GM12878 (cell line): ENCODE measurements at regions not wholly inside any gene's neighbourhood (a gene's known extent, or its start where the extent isn't known, plus 50 kb on each side); places are given as distances from the start of the nearest gene placed in this dataset.

Experiments used
- ATAC-seq: fragments of 200-7000 bp; cut with Tn5 transposase; 3 replicates; pipeline ENCODE4 v1.9.1; 2020; ENCODE audit warnings: mild to moderate bottlenecking, moderate library complexity
- BruUV-seq: library from RNA; stranded (reverse); fragments of 400-500 nt; replicated peaks from 2 replicates; lab custom pipeline; 2021; lab: Mats Ljungman, UMichigan
- CTCF ChIA-PET: fragments of 300-600 bp; sonication (Branson Sonifier 250); formaldehyde crosslinking; extraction: SDS; loops from one replicate; lab custom pipeline; 2021; ENCODE audit warnings: inconsistent platforms; lab: Yijun Ruan, JAX
- POLR2A ChIA-PET: fragments of 350-600 bp; formaldehyde crosslinking; extraction: SDS; loops from one replicate; lab custom pipeline; 2021; ENCODE audit warnings: inconsistent platforms; lab: Charles Lee
- RAD21 ChIA-PET: fragments of 300-600 bp; sonication (Branson Sonifier 250); formaldehyde crosslinking; loops from one replicate; lab custom pipeline; 2023; ENCODE audit warnings: antibody characterized with exemption; ENCODE audit not compliant: unreplicated experiment; lab: Charles Lee
- SMC1A ChIA-PET: fragments of 300-600 bp; sonication (Branson Sonifier 250); formaldehyde crosslinking; loops from one replicate; lab custom pipeline; 2023; ENCODE audit not compliant: unreplicated experiment, uncharacterized antibody; lab: Charles Lee
- DNase-seq: peaks from one replicate; pipeline ENCODE4 v3.0.0-alpha.2; 2011; ENCODE audit warnings: low read depth, low spot score
- FAIRE-seq: peaks from 3 replicates; lab custom pipeline; 2011; peaks lifted over from hg19 to GRCh38; lab: Jason Lieb, UNC
- H2AFZ ChIP-seq: 2 replicates; pipeline ENCODE4 v1.6.0; 2011; ENCODE audit warnings: low read depth, low read length, control low read depth; ENCODE audit not compliant: control insufficient read depth
- H3K27ac ChIP-seq: 2 replicates; pipeline ENCODE4 v1.5.1; 2011; ENCODE audit warnings: control low read depth; ENCODE audit not compliant: control insufficient read depth, insufficient read depth
- H3K27me3 ChIP-seq, 2 experiments: replicated peaks in 1 of 2; 2 replicates each; pipeline versions ENCODE4 v1.6.0 to v1.6.1; 2011; ENCODE audit warnings: low read length in 1 of 2; ENCODE audit not compliant: control insufficient read depth in 2 of 2, insufficient read depth in 2 of 2
- H3K36me3 ChIP-seq, 2 experiments: 2 replicates each; pipeline ENCODE4 v1.5.1; 2011; ENCODE audit warnings: low read length in 1 of 2; ENCODE audit not compliant: control insufficient read depth in 2 of 2, insufficient read depth in 2 of 2
- H3K4me1 ChIP-seq: 2 replicates; pipeline ENCODE4 v1.6.1; 2011; ENCODE audit warnings: mild to moderate bottlenecking, low read length, moderate library complexity, mixed read lengths; ENCODE audit not compliant: control insufficient read depth, insufficient read depth
- H3K4me2 ChIP-seq: 2 replicates; pipeline ENCODE4 v1.6.0; 2011; ENCODE audit warnings: control low read depth; ENCODE audit not compliant: control insufficient read depth, insufficient read depth
- H3K4me3 ChIP-seq: fragments of 200-600 bp; sonication (generic); 2 replicates; pipeline ENCODE4 v1.5.1; 2016
- H3K79me2 ChIP-seq: 2 replicates; pipeline ENCODE4 v1.6.0; 2011; ENCODE audit warnings: low read length; ENCODE audit not compliant: control insufficient read depth, insufficient read depth
- H3K9ac ChIP-seq: 2 replicates; pipeline ENCODE4 v1.8.0; 2011; ENCODE audit warnings: low read length, control low read depth, mixed read lengths; ENCODE audit not compliant: control insufficient read depth, insufficient read depth
- H3K9me3 ChIP-seq: replicated peaks from 3 replicates; pipeline ENCODE4 v1.5.1; 2011; ENCODE audit warnings: mild to moderate bottlenecking, low read length; ENCODE audit not compliant: control insufficient read depth, insufficient read depth
- H4K20me1 ChIP-seq: 2 replicates; pipeline ENCODE4 v1.6.0; 2011; ENCODE audit not compliant: control insufficient read depth, insufficient read depth
- DPF2 ChIP-seq: fragments of 450-650 bp; IDR thresholded peaks from 2 replicates; pipeline ENCODE4 v1.6.1; 2017; ENCODE audit warnings: mild to moderate bottlenecking
- FOXK2 ChIP-seq: fragments of 450-650 bp; IDR thresholded peaks from 2 replicates; pipeline ENCODE4 v1.6.1; 2017; ENCODE audit warnings: mild to moderate bottlenecking, moderate library complexity
- MTA2 ChIP-seq: fragments of 450-650 bp; IDR thresholded peaks from 2 replicates; pipeline ENCODE4 v1.6.1; 2016; ENCODE audit warnings: low read depth, mild to moderate bottlenecking, moderate library complexity
- NFYA ChIP-seq: IDR thresholded peaks from 2 replicates; pipeline ENCODE4 v1.6.1; 2011; ENCODE audit warnings: low read depth, mild to moderate bottlenecking, low read length, improper control_type of control experiment, borderline replicate concordance
- POLR2AphosphoS5 ChIP-seq: IDR thresholded peaks from 2 replicates; pipeline ENCODE4 v1.6.1; 2011; ENCODE audit warnings: mild to moderate bottlenecking, low read length, inconsistent platforms
- RAD51 ChIP-seq: fragments of 450-650 bp; IDR thresholded peaks from 2 replicates; pipeline ENCODE4 v1.6.1; 2016; ENCODE audit warnings: moderate library complexity, mild to moderate bottlenecking, inconsistent platforms
- TAF1 ChIP-seq: IDR thresholded peaks from 2 replicates; pipeline ENCODE4 v1.6.1; 2011; ENCODE audit warnings: mild to moderate bottlenecking, low read depth, low read length, borderline replicate concordance
- ZBTB4 ChIP-seq: fragments of 450-650 bp; formaldehyde crosslinking; IDR thresholded peaks from 2 replicates; pipeline ENCODE4 v1.4.0; 2022; ENCODE audit warnings: mild to moderate bottlenecking, moderate library complexity
- WGBS: methylation state at CpG from one replicate; pipeline ENCODE4 v1.1.6; 2016; ENCODE audit warnings: low lambda C conversion rate; ENCODE audit not compliant: insufficient replicate concordance, insufficient coverage; ENCODE audit errors: missing lambda C conversion rate; 5-methylcytosine and 5-hydroxymethylcytosine counted together
- in situ Hi-C: fragments of 300-500 bp; cut with MboI; formaldehyde crosslinking; loops from 9 replicates; pipeline ENCODE4 v1.14.3; 2018; ENCODE audit warnings: mixed read lengths
- intact Hi-C: fragments of 100-400 bp; cut with micrococcal nuclease; formaldehyde crosslinking; loops from one replicate; pipeline ENCODE4 v1.14.2; 2022; ENCODE audit not compliant: unreplicated experiment
- TF ChIP-seq, protein P1 (sequence below): fragments of 450-650 bp; IDR thresholded peaks from 2 replicates; pipeline ENCODE4 v1.6.1; 2017; ENCODE audit warnings: mild to moderate bottlenecking, moderate library complexity

DNA sequence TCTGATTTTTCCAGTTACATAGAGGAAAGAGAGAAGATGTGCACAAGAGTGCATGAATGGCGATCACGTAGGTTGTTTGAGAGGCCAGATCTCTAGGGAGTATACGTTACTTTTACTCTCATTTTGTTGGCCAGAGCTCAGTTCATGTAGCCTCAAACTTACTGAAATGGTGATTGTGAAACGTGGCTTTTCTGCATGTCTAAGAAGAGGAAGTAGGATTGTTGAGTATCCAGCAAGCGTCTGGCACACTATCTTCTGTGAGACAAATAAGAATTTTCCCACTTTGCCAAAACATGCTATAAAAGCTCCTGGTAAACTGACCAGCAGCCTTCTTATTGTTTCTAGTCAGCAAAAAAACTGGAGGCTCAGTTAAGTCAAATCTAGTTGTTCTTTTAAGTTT is 264.5 kb upstream of the EMCN start:
- no peaks in the 10 kb centered on the region for H3K27me3 ChIP-seq
- intact Hi-C loops, result no loop called here
- FAIRE-seq, result no peak
- H3K36me3 ChIP-seq, result no peaks in the 10 kb centered on the region
- no peak for DNase-seq
- H3K27ac ChIP-seq, result no peak overlapping the region
- no peak overlapping the region for H3K9ac ChIP-seq
- no peak for TF ChIP-seq POLR2AphosphoS5
- no peak for TF ChIP-seq FOXK2
- TF ChIP-seq TAF1, result no peak
- no peak for TF ChIP-seq ZBTB4 (CRISPR knock-in tag)
- TF ChIP-seq MTA2, result no peak
- TF ChIP-seq, protein P1, sequence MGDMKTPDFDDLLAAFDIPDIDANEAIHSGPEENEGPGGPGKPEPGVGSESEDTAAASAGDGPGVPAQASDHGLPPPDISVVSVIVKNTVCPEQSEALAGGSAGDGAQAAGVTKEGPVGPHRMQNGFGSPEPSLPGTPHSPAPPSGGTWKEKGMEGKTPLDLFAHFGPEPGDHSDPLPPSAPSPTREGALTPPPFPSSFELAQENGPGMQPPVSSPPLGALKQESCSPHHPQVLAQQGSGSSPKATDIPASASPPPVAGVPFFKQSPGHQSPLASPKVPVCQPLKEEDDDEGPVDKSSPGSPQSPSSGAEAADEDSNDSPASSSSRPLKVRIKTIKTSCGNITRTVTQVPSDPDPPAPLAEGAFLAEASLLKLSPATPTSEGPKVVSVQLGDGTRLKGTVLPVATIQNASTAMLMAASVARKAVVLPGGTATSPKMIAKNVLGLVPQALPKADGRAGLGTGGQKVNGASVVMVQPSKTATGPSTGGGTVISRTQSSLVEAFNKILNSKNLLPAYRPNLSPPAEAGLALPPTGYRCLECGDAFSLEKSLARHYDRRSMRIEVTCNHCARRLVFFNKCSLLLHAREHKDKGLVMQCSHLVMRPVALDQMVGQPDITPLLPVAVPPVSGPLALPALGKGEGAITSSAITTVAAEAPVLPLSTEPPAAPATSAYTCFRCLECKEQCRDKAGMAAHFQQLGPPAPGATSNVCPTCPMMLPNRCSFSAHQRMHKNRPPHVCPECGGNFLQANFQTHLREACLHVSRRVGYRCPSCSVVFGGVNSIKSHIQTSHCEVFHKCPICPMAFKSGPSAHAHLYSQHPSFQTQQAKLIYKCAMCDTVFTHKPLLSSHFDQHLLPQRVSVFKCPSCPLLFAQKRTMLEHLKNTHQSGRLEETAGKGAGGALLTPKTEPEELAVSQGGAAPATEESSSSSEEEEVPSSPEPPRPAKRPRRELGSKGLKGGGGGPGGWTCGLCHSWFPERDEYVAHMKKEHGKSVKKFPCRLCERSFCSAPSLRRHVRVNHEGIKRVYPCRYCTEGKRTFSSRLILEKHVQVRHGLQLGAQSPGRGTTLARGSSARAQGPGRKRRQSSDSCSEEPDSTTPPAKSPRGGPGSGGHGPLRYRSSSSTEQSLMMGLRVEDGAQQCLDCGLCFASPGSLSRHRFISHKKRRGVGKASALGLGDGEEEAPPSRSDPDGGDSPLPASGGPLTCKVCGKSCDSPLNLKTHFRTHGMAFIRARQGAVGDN, result no peak
- no peak for TF ChIP-seq RAD51
- TF ChIP-seq DPF2, result no peak
- no peak for TF ChIP-seq NFYA
- H3K4me3 ChIP-seq, result no peak overlapping the region
- H4K20me1 ChIP-seq, result no peaks in the 10 kb centered on the region
- ATAC-seq, result no peak
- no peaks in the 10 kb centered on the region; the same call in 2 of the 3 replicates for H3K9me3 ChIP-seq
- SMC1A ChIA-PET, result no interaction called here
- RAD21 ChIA-PET, result no interaction called here
- in situ Hi-C loops, result no loop called here
- H3K4me2 ChIP-seq, result no peak overlapping the region
- no peaks in the 10 kb centered on the region for H3K4me1 ChIP-seq
- no peaks in the 10 kb centered on the region for H3K79me2 ChIP-seq
- H2AFZ ChIP-seq, result no peak overlapping the region
- BruUV-seq, result no TSS peak
- WGBS, result 22% methylated on average over 5 of the region's 5 CpGs
- POLR2A ChIA-PET, result no interaction called here
- CTCF ChIA-PET, result interaction anchor here (0.9 kb wide), 1 partner anchor 13 kb away, joined by 3 read pairs; no protein-coding TSS in a partner anchor
